Right lobe of liver (tissue), 6 donors: ENCODE measurements at regions not wholly inside any gene's neighbourhood (a gene's known extent, or its start where the extent isn't known, plus 50 kb on each side); places are given as distances from the start of the nearest gene placed in this dataset.

Experiments used
- ATAC-seq, 4 donors: fragments of 200-7000 bp; cut with Tn5 transposase; one replicate each; pipeline ENCODE4 v1.9.1; 2020; ENCODE audit warnings: mild to moderate bottlenecking in 4 of 4, moderate library complexity in 4 of 4
- DNase-seq, 3 donors: peaks; one replicate each; pipeline ENCODE4 v3.0.0-alpha.2; 2020
- H3K27ac ChIP-seq, 3 donors: fragments of 200-600 bp; one replicate each; pipeline ENCODE4 v1.8.0; 2022
- H3K27me3 ChIP-seq, 2 donors: fragments of 200-600 bp; one replicate each; pipeline ENCODE4 v1.8.0; 2022
- H3K36me3 ChIP-seq, 4 donors: fragments of 200-600 bp; sonication (generic) in 1 of 4; one replicate each; pipeline versions ENCODE4 v1.5.1 to v1.8.0; 2017 to 2022; ENCODE audit warnings: control low read depth in 1 of 4
- H3K4me1 ChIP-seq, 4 donors: fragments of 200-600 bp; sonication (generic) in 1 of 4; one replicate each; pipeline versions ENCODE4 v1.5.1 to v1.8.0; 2017 to 2022; ENCODE audit warnings: control low read depth in 1 of 4
- H3K4me3 ChIP-seq, 3 donors: fragments of 200-600 bp; one replicate each; pipeline ENCODE4 v1.8.0; 2022
- H3K9me3 ChIP-seq, 4 donors: fragments of 200-600 bp; sonication (generic) in 1 of 4; one replicate each; pipeline versions ENCODE4 v1.5.1 to v1.8.0; 2017 to 2022; ENCODE audit warnings: control low read depth in 1 of 4
- POLR2A ChIP-seq: fragments of 450-650 bp; IDR thresholded peaks from one replicate; pipeline ENCODE4 v1.6.1; 2017; ENCODE audit warnings: antibody characterized with exemption, mild to moderate bottlenecking
- WGBS: methylation state at CpG from one replicate; pipeline ENCODE4 v1.1.6; 2018; ENCODE audit warnings: low coverage, low lambda C conversion rate; ENCODE audit not compliant: insufficient coverage; ENCODE audit errors: missing lambda C conversion rate; 5-methylcytosine and 5-hydroxymethylcytosine counted together
- intact Hi-C, 2 donors: fragments of 100-400 bp; cut with DNase I; formaldehyde crosslinking; loops; one replicate each; pipeline versions ENCODE4 v1.11.2 to v1.14.1; 2022
- TF ChIP-seq, protein P1 (sequence below), 4 donors: fragments of 200-600 bp in 3 of 4; fragments of 450-650 bp in 1 of 4; IDR thresholded peaks; one replicate each; pipeline versions ENCODE4 v1.5.1 to v1.8.0; 2016 to 2022; ENCODE audit warnings: antibody characterized with exemption in 4 of 4, mild to moderate bottlenecking in 2 of 4
- donor health status: DM: no; HTN: yes; CAD: no.
- donor health status: DM: no; HTN: no; CAD: no.
- donor health status: DM: no; HTN: no; CAD: no.
- donor health status: DM: no; HTN: yes; CAD: no.
- donor health status: DM: no; HTN: yes; CAD: no.

DNA sequence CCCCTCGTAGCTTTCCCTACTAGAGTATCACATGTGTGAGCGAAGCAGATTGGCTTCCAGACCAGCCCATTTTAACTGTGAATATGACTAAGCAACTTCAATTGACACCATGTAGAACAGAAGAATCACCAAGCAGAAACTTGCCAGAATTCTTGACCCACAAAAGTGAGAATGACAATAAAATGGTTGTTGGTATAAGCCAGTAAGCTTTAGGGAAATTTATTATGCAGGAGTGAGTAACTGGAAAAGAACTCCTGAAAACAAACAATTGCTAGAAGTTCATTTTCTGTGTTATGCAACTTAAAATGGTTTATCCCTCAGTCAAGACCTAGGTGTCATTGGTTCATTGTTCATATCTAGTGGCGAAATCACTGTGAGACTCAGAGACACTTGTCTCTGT, 303.1 kb downstream of the DMRT2 start:
- intact Hi-C loops: no loop called here
- no peak overlapping the region for H3K4me3 ChIP-seq
- no peak for DNase-seq
- 70% methylated on average over 3 of the region's 3 CpGs for WGBS
- TF ChIP-seq POLR2A: no peak
- TF ChIP-seq, protein P1, sequence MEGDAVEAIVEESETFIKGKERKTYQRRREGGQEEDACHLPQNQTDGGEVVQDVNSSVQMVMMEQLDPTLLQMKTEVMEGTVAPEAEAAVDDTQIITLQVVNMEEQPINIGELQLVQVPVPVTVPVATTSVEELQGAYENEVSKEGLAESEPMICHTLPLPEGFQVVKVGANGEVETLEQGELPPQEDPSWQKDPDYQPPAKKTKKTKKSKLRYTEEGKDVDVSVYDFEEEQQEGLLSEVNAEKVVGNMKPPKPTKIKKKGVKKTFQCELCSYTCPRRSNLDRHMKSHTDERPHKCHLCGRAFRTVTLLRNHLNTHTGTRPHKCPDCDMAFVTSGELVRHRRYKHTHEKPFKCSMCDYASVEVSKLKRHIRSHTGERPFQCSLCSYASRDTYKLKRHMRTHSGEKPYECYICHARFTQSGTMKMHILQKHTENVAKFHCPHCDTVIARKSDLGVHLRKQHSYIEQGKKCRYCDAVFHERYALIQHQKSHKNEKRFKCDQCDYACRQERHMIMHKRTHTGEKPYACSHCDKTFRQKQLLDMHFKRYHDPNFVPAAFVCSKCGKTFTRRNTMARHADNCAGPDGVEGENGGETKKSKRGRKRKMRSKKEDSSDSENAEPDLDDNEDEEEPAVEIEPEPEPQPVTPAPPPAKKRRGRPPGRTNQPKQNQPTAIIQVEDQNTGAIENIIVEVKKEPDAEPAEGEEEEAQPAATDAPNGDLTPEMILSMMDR (IDR thresholded peaks at IDR 0.05): no peak
- H3K4me1 ChIP-seq: no peaks in the 10 kb centered on the region
- no peaks in the 10 kb centered on the region for H3K27me3 ChIP-seq
- H3K36me3 ChIP-seq: no peaks in the 10 kb centered on the region
- no peak overlapping the region for H3K27ac ChIP-seq
- no peak for ATAC-seq
- H3K9me3 ChIP-seq: no peaks in the 10 kb centered on the region

DNA sequence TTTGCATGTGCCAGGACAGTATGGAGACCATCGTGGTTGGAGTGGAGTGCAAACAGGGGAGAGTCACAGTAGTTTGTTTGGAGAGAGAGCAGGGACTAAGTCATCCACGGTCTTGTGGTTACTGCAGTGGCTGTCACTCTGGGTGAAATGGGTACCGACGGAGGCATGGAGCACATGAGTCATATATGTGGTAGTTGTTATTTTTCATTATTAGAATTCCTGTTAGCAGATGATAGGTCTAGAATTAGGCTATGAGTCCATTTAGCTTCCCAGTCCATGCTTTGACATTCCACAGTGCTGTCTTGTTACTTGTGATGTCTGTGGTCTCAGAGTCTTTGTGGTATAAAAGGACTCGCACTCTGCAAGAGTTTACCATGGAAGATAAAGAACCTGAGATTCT, 303.9 kb downstream of the DMRT2 start:
- H3K36me3 ChIP-seq: no peaks in the 10 kb centered on the region
- 73% methylated on average over 5 of the region's 5 CpGs for WGBS
- no peaks in the 10 kb centered on the region for H3K4me1 ChIP-seq
- DNase-seq: no peak
- no peak for ATAC-seq
- no peaks in the 10 kb centered on the region for H3K9me3 ChIP-seq
- no peak overlapping the region for H3K27ac ChIP-seq
- no peaks in the 10 kb centered on the region for H3K27me3 ChIP-seq
- TF ChIP-seq, protein P1 (IDR thresholded peaks at IDR 0.05): no peak
- no peak for TF ChIP-seq POLR2A
- intact Hi-C loops: no loop called here
- H3K4me3 ChIP-seq: no peak overlapping the region

DNA sequence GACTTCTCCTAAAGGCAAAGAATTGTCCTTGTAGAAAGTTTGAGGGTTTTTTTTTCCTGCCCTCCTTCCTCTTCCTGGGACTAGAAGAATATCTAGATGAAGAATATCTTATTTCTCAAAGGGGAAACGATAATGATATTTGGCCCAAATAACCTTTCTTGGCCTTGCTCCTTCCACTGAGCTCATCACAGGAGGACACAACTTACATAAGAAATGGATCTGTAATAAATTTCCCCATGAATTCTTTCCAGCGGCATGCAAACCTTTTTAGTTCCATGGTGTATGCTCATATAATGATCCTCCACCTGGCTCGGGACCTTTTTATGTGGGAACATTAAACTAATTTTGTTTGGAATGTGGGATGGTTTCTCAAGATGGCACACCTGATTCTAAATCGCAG, 304.4 kb downstream of the DMRT2 start:
- H3K27ac ChIP-seq: no peak overlapping the region
- H3K9me3 ChIP-seq: no peaks in the 10 kb centered on the region
- H3K4me1 ChIP-seq: no peaks in the 10 kb centered on the region
- DNase-seq (no peak), ATAC-seq (no peak)
- intact Hi-C loops: no loop called here
- no peaks in the 10 kb centered on the region for H3K36me3 ChIP-seq
- WGBS: 71% methylated on average over 3 of the region's 4 CpGs
- H3K4me3 ChIP-seq: no peak overlapping the region
- no peak for TF ChIP-seq POLR2A
- TF ChIP-seq, protein P1 (IDR thresholded peaks at IDR 0.05): no peak
- H3K27me3 ChIP-seq: no peaks in the 10 kb centered on the region

DNA sequence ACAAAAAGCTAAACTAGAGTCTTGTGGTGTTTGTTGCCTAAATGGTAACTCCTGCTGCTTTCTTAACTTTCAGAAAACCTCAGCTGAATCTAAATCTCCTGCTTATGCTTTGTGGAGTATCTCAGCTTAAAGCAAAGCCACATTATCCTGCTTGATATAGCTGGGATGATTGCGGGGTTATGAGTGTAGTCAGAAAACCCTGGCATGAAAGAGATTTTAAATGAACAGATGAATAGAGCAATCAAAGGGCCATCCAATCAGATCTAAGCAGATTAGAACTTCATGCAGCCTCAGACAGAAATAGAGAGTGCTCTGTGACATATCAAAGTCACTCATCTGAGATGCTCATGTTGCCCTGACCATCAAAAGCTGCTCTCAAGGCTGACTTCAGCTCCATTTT, 305.5 kb downstream of the DMRT2 start:
- no peak overlapping the region for H3K27ac ChIP-seq
- 71% methylated on average over 1 of the region's 1 CpG for WGBS
- no peaks in the 10 kb centered on the region for H3K27me3 ChIP-seq
- TF ChIP-seq, protein P1 (IDR thresholded peaks at IDR 0.05): no peak
- no peak for TF ChIP-seq POLR2A
- no peak for DNase-seq
- no peak for ATAC-seq
- H3K9me3 ChIP-seq: no peaks in the 10 kb centered on the region
- H3K36me3 ChIP-seq: no peaks in the 10 kb centered on the region
- H3K4me1 ChIP-seq: no peaks in the 10 kb centered on the region
- intact Hi-C loops: no loop called here
- H3K4me3 ChIP-seq: no peak overlapping the region

DNA sequence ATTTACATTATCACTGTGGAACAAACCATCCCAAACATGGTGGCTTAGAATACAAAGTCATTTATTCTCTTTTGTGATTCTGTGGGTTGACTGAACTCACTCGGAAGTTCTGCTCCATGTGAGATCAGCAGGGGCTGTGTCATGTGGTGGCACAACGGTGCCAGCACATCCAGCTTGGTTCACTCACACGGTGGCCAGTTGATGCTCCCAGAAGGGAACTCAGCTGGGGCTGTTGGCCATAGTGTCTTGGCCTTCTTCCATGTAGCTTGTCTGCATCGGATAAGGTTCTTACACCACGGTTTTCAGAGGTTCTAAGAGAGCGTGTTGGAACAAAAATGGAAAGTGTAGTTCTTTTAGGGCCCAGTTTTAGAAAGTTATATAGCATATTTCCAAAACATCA, 312.7 kb downstream of the DMRT2 start:
- DNase-seq (no peak), ATAC-seq (no peak)
- H3K4me3 ChIP-seq: no peak overlapping the region
- intact Hi-C loops: no loop called here
- H3K27me3 ChIP-seq: no peaks in the 10 kb centered on the region
- WGBS: 60% methylated on average over 6 of the region's 6 CpGs
- TF ChIP-seq, protein P1 (IDR thresholded peaks at IDR 0.05): no peak
- TF ChIP-seq POLR2A: no peak
- H3K27ac ChIP-seq: no peak overlapping the region
- H3K36me3 ChIP-seq: no peaks in the 10 kb centered on the region
- no peaks in the 10 kb centered on the region for H3K9me3 ChIP-seq
- no peaks in the 10 kb centered on the region for H3K4me1 ChIP-seq
